GM12873 (cell line): ENCODE measurements at regions not wholly inside any gene's neighbourhood (a gene's known extent, or its start where the extent isn't known, plus 50 kb on each side); places are given as distances from the start of the nearest gene placed in this dataset.

Source experiments
- CTCF ChIP-seq: IDR thresholded peaks from 2 replicates; pipeline ENCODE4 v1.5.1; 2012; ENCODE audit warnings: low read depth, mild to moderate bottlenecking, moderate library complexity, low read length, control low read depth; ENCODE audit not compliant: insufficient read depth; ENCODE audit errors: missing control alignments

- no peak for TF ChIP-seq CTCF
Observed at GRCh38 chr19:27925202-27925601, 1287.7 kb downstream of the UQCRFS1 start.

GRCh38 chr19:27922970-27923369 is 1290.0 kb downstream of the UQCRFS1 start:
- TF ChIP-seq CTCF = no peak

GRCh38 chr19:27920774-27921173 is 1292.2 kb downstream of the UQCRFS1 start:
- no peak for TF ChIP-seq CTCF

GRCh38 chr19:27918818-27919217 is 1294.1 kb downstream of the UQCRFS1 start:
- no peak for TF ChIP-seq CTCF

GRCh38 chr19:27911122-27911898 is 1301.6 kb downstream of the UQCRFS1 start:
- no peak for TF ChIP-seq CTCF

- no peak for TF ChIP-seq CTCF
Observed at GRCh38 chr19:27909861-27910260, 1303.1 kb downstream of the UQCRFS1 start.

GRCh38 chr19:27909185-27909840 is 1303.6 kb downstream of the UQCRFS1 start:
- no peak for TF ChIP-seq CTCF
